Endothelial cell of umbilical vein (primary cell): ENCODE measurements at regions not wholly inside any gene's neighbourhood (a gene's known extent, or its start where the extent isn't known, plus 50 kb on each side); places are given as distances from the start of the nearest gene placed in this dataset.

Source experiments
- EZH2 ChIP-seq: IDR thresholded peaks from 2 replicates; pipeline ENCODE4 v1.6.1; 2012; ENCODE audit warnings: borderline replicate concordance, low read depth, mild to moderate bottlenecking, moderate library complexity, low read length, inconsistent platforms; ENCODE audit not compliant: severe bottlenecking
- GATA2 ChIP-seq: IDR thresholded peaks from 2 replicates; pipeline ENCODE4 v1.7.0; 2011; ENCODE audit warnings: low read depth, mild to moderate bottlenecking, moderate library complexity, mixed read lengths, low read length; ENCODE audit not compliant: insufficient read length, insufficient read depth
- POLR2AphosphoS5 ChIP-seq: IDR thresholded peaks from 2 replicates; pipeline ENCODE4 v1.6.1; 2012; ENCODE audit warnings: low read depth, mild to moderate bottlenecking, control low read depth, low read length, moderate library complexity; ENCODE audit not compliant: insufficient read depth
- TF ChIP-seq, protein P1 (sequence below), 2 donors: IDR thresholded peaks; 1 replicate in 1 of 2; 2 replicates in 1 of 2; pipeline ENCODE4 v1.5.1; 2011; ENCODE audit warnings: low read length in 2 of 2, mild to moderate bottlenecking in 2 of 2, moderate library complexity in 2 of 2, control low read depth in 1 of 2, inconsistent platforms in 1 of 2, low read depth in 1 of 2; ENCODE audit not compliant: insufficient read depth in 1 of 2; ENCODE audit errors: extremely low read depth in 1 of 2

DNA sequence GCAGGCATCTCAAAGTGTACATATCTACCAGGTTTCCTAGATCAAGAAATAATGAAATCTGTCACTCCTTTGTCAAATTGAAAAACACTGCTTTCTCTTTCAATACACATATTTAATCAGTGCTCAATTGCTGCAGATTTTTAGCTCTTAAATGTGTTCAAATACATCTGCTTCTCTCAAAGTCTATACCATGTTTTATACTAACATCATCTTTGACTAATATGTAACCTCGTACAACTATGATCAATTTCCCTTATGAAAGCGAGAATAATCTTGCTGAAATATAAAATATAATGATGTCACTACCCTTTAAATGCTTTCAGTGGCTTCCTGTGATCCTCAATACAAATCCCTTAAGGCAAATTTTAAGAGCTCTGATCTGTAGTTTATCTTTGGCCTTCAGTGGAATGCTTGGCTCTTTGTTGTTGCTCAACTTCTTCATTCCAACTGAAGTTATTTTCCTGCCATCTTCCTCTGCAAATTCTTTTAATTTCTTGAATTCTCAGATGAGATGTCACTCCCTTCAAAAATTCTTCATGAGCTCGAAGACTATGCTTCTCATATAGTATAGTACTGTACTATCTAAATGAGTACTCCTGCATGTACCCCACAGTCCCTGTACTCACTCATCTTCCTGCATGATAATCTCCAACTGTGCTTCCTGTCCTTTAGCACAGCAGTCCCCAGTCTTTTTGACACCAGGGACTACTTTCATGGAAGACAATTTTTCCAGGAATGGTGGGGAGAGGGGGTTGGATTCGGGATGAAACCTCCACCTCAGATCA lies 545.1 kb upstream of the GJE1 start:
- TF ChIP-seq, protein P1, sequence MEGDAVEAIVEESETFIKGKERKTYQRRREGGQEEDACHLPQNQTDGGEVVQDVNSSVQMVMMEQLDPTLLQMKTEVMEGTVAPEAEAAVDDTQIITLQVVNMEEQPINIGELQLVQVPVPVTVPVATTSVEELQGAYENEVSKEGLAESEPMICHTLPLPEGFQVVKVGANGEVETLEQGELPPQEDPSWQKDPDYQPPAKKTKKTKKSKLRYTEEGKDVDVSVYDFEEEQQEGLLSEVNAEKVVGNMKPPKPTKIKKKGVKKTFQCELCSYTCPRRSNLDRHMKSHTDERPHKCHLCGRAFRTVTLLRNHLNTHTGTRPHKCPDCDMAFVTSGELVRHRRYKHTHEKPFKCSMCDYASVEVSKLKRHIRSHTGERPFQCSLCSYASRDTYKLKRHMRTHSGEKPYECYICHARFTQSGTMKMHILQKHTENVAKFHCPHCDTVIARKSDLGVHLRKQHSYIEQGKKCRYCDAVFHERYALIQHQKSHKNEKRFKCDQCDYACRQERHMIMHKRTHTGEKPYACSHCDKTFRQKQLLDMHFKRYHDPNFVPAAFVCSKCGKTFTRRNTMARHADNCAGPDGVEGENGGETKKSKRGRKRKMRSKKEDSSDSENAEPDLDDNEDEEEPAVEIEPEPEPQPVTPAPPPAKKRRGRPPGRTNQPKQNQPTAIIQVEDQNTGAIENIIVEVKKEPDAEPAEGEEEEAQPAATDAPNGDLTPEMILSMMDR (IDR thresholded peaks at IDR 0.05; ENCODE audit: extremely low read depth in 1 of 2, insufficient read depth in 1 of 2, low read depth in 1 of 2, low read length in 2 of 2) = no peak
- TF ChIP-seq POLR2AphosphoS5 (no peak), GATA2 (no peak), EZH2 (no peak)
